ENCODE measurements at regions not wholly inside any gene's neighbourhood (a gene's known extent, or its start where the extent isn't known, plus 50 kb on each side); places are given as distances from the start of the nearest gene placed in this dataset.

DNA sequence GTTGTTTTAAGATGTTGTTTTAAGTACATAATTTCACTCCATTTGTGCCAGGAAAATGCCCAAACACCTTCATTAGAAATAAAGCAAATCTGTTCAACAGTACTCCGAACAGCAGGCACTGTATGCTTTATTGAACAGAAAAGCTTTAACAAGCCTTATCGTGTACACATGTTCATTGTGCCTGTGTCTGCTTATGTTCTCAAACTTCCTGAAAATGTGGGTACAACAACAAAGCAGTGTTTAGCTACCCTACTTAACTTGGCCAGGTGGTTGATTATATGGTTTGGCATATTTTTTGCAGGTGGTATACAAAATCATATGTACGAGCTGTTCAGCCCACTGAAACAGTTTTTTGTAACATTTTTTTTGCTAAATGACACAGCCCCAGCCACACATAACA, 718.0 kb downstream of the DACH1 start (continued):
- TF ChIP-seq, protein P1, sequence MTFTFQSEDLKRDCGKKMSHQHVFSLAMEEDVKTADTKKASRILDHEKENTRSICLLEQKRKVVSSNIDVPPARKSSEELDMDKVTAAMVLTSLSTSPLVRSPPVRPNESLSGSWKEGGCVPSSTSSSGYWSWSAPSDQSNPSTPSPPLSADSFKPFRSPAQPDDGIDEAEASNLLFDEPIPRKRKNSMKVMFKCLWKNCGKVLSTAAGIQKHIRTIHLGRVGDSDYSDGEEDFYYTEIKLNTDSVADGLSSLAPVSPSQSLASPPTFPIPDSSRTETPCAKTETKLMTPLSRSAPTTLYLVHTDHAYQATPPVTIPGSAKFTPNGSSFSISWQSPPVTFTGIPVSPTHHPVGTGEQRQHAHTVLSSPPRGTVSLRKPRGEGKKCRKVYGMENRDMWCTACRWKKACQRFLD (tag by site-specific recombination; IDR thresholded peaks at IDR 0.05) = no peak
- no peak for TF ChIP-seq ZNF549 (tag by site-specific recombination; IDR thresholded peaks at IDR 0.05)
- no peak for TF ChIP-seq SCRT2 (tag by site-specific recombination; IDR thresholded peaks at IDR 0.05)
- TF ChIP-seq ZNF292 (tag by site-specific recombination; IDR thresholded peaks at IDR 0.05; ENCODE audit: borderline replicate concordance, low read depth) = no peak
- TF ChIP-seq ZNF221 (tag by site-specific recombination; IDR thresholded peaks at IDR 0.05; ENCODE audit: borderline replicate concordance) = no peak

DNA sequence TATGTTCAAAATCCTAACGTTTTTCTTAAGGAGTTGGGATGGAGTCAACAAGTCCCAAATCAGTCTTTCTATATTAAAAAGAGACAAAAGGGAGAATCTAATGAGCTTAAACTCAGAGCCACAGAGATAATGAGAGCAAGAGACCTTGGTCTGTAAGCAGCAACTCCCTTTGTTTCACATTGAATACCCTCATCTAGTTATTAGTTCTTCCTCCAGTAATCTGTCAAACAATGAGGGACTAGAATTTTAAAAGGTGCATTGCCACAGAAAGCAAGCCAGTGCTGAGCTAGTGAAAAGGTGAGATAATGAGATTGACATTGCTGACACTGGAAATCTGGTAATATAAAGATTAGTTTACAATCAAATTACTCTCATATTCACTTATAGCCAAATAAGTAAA, 718.6 kb downstream of the DACH1 start:
- ChIA-PET CTCF (interaction anchor here (0.7 kb wide), 1 partner anchor 38 kb away, joined by 3 read pairs; no protein-coding TSS in a partner anchor), POLR2A (no interaction called here)
- TF ChIP-seq KLF10 (tag by site-specific recombination; IDR thresholded peaks at IDR 0.05) (no peak), ZFP3 (tag by site-specific recombination; IDR thresholded peaks at IDR 0.05; ENCODE audit: low read depth) (no peak), ZNF114 (tag by site-specific recombination; IDR thresholded peaks at IDR 0.05) (no peak), EGR2 (tag by site-specific recombination; IDR thresholded peaks at IDR 0.05; ENCODE audit: low read depth) (no peak), ZNF560 (tag by site-specific recombination; IDR thresholded peaks at IDR 0.05; ENCODE audit: borderline replicate concordance) (no peak), ZNF791 (tag by site-specific recombination; IDR thresholded peaks at IDR 0.05) (no peak)
- TF ChIP-seq, protein P2, sequence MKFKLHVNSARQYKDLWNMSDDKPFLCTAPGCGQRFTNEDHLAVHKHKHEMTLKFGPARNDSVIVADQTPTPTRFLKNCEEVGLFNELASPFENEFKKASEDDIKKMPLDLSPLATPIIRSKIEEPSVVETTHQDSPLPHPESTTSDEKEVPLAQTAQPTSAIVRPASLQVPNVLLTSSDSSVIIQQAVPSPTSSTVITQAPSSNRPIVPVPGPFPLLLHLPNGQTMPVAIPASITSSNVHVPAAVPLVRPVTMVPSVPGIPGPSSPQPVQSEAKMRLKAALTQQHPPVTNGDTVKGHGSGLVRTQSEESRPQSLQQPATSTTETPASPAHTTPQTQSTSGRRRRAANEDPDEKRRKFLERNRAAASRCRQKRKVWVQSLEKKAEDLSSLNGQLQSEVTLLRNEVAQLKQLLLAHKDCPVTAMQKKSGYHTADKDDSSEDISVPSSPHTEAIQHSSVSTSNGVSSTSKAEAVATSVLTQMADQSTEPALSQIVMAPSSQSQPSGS (tag by site-specific recombination; IDR thresholded peaks at IDR 0.05; ENCODE audit: low read depth) = no peak
- H3K4me3 ChIP-seq (ENCODE audit: low read depth, low read length) = no peak overlapping the region
- no peaks in the 10 kb centered on the region for H3K4me1 ChIP-seq (ENCODE audit: control insufficient read depth, insufficient read depth, low read length)
- H3K9me3 ChIP-seq (ENCODE audit: control insufficient read depth, insufficient read depth, low read depth, low read length) = no peaks in the 10 kb centered on the region
- no peaks in the 10 kb centered on the region for H3K36me3 ChIP-seq (ENCODE audit: control insufficient read depth in 2 of 2, insufficient read depth in 1 of 2, low read length in 2 of 2)
- H3K27ac ChIP-seq (ENCODE audit: extremely low read depth, low read depth, low read length) = no peak overlapping the region

DNA sequence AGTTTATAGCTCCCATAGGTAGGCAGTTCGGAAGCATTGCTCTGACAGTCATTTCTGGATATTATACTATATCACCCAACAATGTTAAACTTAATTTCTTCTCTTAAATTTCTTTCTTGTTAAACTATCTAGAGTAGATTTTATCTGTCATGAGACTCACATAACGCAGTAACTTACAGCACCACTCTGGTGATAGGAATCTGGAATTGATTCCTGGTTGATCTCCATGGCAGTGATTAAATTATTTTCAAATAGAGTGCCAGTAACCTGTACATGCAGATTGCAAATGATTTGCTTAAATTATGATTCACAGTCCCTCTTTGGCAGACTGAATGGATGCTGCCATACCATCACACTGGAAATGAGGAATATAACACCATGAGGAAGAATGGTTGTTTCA, 722.1 kb downstream of the DACH1 start:
- POLR2A ChIA-PET = no interaction called here
- no peak overlapping the region for H3K27ac ChIP-seq (ENCODE audit: extremely low read depth, low read depth, low read length)
- TF ChIP-seq ZNF529 (tag by site-specific recombination; IDR thresholded peaks at IDR 0.05; ENCODE audit: insufficient replicate concordance) = no peak
- TF ChIP-seq ZNF335 (tag by site-specific recombination; conservative IDR thresholded peaks at IDR 0.05) = no peak
- TF ChIP-seq ZNF416 (tag by site-specific recombination; IDR thresholded peaks at IDR 0.05) = no peak
- TF ChIP-seq, protein P3, sequence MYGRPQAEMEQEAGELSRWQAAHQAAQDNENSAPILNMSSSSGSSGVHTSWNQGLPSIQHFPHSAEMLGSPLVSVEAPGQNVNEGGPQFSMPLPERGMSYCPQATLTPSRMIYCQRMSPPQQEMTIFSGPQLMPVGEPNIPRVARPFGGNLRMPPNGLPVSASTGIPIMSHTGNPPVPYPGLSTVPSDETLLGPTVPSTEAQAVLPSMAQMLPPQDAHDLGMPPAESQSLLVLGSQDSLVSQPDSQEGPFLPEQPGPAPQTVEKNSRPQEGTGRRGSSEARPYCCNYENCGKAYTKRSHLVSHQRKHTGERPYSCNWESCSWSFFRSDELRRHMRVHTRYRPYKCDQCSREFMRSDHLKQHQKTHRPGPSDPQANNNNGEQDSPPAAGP (tag by site-specific recombination; IDR thresholded peaks at IDR 0.05) = no peak
- TF ChIP-seq MEIS1 (CRISPR knock-in tag; IDR thresholded peaks at IDR 0.05; ENCODE audit: borderline replicate concordance) = no peak
- no peak for TF ChIP-seq YY1 (tag by site-specific recombination; IDR thresholded peaks at IDR 0.05)
- no peak for TF ChIP-seq HOXD13 (CRISPR knock-in tag; IDR thresholded peaks at IDR 0.05; ENCODE audit: borderline replicate concordance)
- no peak for TF ChIP-seq ZNF670 (tag by site-specific recombination; IDR thresholded peaks at IDR 0.05; ENCODE audit: low read depth)
- TF ChIP-seq SP2 (tag by site-specific recombination; IDR thresholded peaks at IDR 0.05) = no peak
- H3K4me3 ChIP-seq (ENCODE audit: low read depth, low read length) = no peak overlapping the region
- no peaks in the 10 kb centered on the region for H3K4me1 ChIP-seq (ENCODE audit: control insufficient read depth, insufficient read depth, low read length)
- H3K9me3 ChIP-seq (ENCODE audit: control insufficient read depth, insufficient read depth, low read depth, low read length) = no peaks in the 10 kb centered on the region
- CTCF ChIA-PET = no interaction called here
- no peaks in the 10 kb centered on the region for H3K36me3 ChIP-seq (ENCODE audit: control insufficient read depth in 2 of 2, insufficient read depth in 1 of 2, low read length in 2 of 2)

All from HEK293 (cell line).